ENCODE measurements at regions not wholly inside any gene's neighbourhood (a gene's known extent, or its start where the extent isn't known, plus 50 kb on each side); places are given as distances from the start of the nearest gene placed in this dataset.

DNA sequence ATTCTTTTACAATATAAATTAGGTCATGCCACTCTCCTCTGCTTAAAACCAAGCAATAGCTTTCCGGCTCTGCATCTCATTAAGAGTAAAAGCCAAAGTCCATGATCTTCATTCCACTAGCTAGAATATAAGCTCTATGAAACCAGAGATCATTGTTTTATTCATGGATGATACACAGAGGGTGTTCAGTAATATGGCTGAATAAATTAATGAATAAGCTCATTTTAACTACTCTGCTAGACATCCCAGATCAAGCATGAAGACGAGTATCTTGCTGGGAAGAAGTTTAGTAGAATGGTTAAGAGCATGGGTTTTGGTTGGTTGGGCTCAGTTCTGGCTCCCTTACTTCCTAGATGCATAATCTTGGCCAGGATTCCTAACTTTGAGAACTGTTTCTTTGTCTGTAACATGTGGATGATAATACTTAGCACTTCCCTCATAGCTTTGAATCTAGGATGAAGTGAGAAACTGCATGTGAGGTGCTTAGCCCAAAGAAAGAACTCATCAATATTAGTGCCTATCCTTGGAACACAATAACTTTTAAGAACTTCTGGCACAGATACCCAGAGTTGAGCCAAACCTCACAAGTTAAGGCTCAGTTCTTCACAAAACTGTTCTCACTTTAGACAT, 106.8 kb downstream of the MSX2 start:
- no CpG with 5 or more reads among the region's 2 CpGs for WGBS, 2 experiments (ENCODE audit: extremely low coverage in 2 of 2, insufficient read length in 1 of 2)
- no peaks in the 10 kb centered on the region for H3K36me3 ChIP-seq (ENCODE audit: control insufficient read depth, insufficient read depth, low read length)
- H2AFZ ChIP-seq (replicated peaks; ENCODE audit: low read length, poor library complexity), result no peak overlapping the region
- POLR2A ChIA-PET (ENCODE audit: unreplicated experiment), result no interaction called here
- H2BK15ac ChIP-seq (ENCODE audit: low read depth, low read length), result no peak overlapping the region
- H3K9ac ChIP-seq (ENCODE audit: low read depth, low read length), result no peak overlapping the region
- TF ChIP-seq CTCF (conservative IDR thresholded peaks at IDR 0.05; ENCODE audit: low read depth, low read length), result no peak
- TF ChIP-seq MAFK (IDR thresholded peaks at IDR 0.05; ENCODE audit: low read depth, low read length), result no peak
- TF ChIP-seq, protein P1, sequence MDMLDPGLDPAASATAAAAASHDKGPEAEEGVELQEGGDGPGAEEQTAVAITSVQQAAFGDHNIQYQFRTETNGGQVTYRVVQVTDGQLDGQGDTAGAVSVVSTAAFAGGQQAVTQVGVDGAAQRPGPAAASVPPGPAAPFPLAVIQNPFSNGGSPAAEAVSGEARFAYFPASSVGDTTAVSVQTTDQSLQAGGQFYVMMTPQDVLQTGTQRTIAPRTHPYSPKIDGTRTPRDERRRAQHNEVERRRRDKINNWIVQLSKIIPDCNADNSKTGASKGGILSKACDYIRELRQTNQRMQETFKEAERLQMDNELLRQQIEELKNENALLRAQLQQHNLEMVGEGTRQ (IDR thresholded peaks at IDR 0.05; ENCODE audit: low read depth, low read length), result no peak
- TF ChIP-seq CHD1 (IDR thresholded peaks at IDR 0.05; ENCODE audit: low read depth, low read length), result no peak
- TF ChIP-seq RFX5 (IDR thresholded peaks at IDR 0.05; ENCODE audit: low read depth, low read length), result no peak
- TF ChIP-seq MXI1 (IDR thresholded peaks at IDR 0.05; ENCODE audit: borderline replicate concordance, low read depth, low read length), result no peak
- no peak for TF ChIP-seq CEBPB (IDR thresholded peaks at IDR 0.05; ENCODE audit: low read depth, low read length)
- no peak for TF ChIP-seq ELK1 (IDR thresholded peaks at IDR 0.05; ENCODE audit: borderline replicate concordance, low read depth, low read length)
- no peak for TF ChIP-seq NFE2L2 (IDR thresholded peaks at IDR 0.05; ENCODE audit: low read depth, low read length)
- TF ChIP-seq SMC3 (IDR thresholded peaks at IDR 0.05; ENCODE audit: low read depth, low read length), result no peak
- no peak for TF ChIP-seq MAZ (IDR thresholded peaks at IDR 0.05; ENCODE audit: borderline replicate concordance, low read depth, low read length)
- H3K4me2 ChIP-seq (ENCODE audit: low read depth, low read length), result no peak overlapping the region
- H2BK5ac ChIP-seq (ENCODE audit: low read depth, low read length, poor library complexity, severe bottlenecking), result no peak overlapping the region
- DNase-seq (no peak), ATAC-seq (ENCODE audit: low read depth) (no peak)
- no peak overlapping the region for H3K18ac ChIP-seq (ENCODE audit: low read depth, low read length)
- no TSS peak for BruUV-seq (replicated peaks)
- no peak overlapping the region for H3K56ac ChIP-seq (ENCODE audit: extremely low read depth, insufficient read depth, low read length)
- H3K4ac ChIP-seq (ENCODE audit: low read depth, low read length), result no peak overlapping the region
- no peak overlapping the region for H3K27ac ChIP-seq (ENCODE audit: insufficient read depth, low read length)
- no peak overlapping the region for H3K4me3 ChIP-seq (ENCODE audit: insufficient read depth, low read depth, low read length)
- in situ Hi-C loops (cut with MboI; ENCODE audit: low sequenced_read_pairs) (no loop called here), intact Hi-C loops (cut with micrococcal nuclease) (no loop called here), dilution Hi-C loops (cut with HindIII; ENCODE audit: low sequenced_read_pairs, unreplicated experiment) (no loop called here)
- H2AK5ac ChIP-seq (ENCODE audit: low read depth, low read length), result no peak overlapping the region
- H3K14ac ChIP-seq (replicated peaks; ENCODE audit: low read depth, low read length), result no peak overlapping the region
- CTCF ChIA-PET, result no interaction called here
- no peak overlapping the region for H2BK20ac ChIP-seq (ENCODE audit: low read depth, low read length)
- no peak overlapping the region for H4K5ac ChIP-seq (ENCODE audit: low read depth, low read length)
- no peak overlapping the region for H4K91ac ChIP-seq (ENCODE audit: insufficient read depth, low read depth, low read length)
- no peaks in the 10 kb centered on the region for H3K9me1 ChIP-seq (ENCODE audit: insufficient read depth, low read length)
- no peak overlapping the region for H4K8ac ChIP-seq (ENCODE audit: low read depth in 2 of 2, low read length in 2 of 2)
- H3K27me3 ChIP-seq (ENCODE audit: control insufficient read depth, insufficient read depth, low read length), result no peaks in the 10 kb centered on the region
- no peak overlapping the region for H2BK120ac ChIP-seq (ENCODE audit: low read depth, low read length)
- H3K23ac ChIP-seq (ENCODE audit: low read depth, low read length), result no peak overlapping the region
- no peaks in the 10 kb centered on the region for H3K79me1 ChIP-seq (ENCODE audit: low read depth in 1 of 2, low read length in 2 of 2)
- no peaks in the 10 kb centered on the region for H4K20me1 ChIP-seq (ENCODE audit: insufficient read depth, low read length)
- H3K9me3 ChIP-seq (ENCODE audit: control insufficient read depth, insufficient read depth, low read length), result peaks cover 2% of the 10 kb centered on the region; the same call in 1 of the 2 replicates
- no peak overlapping the region for H2AK9ac ChIP-seq (replicated peaks; ENCODE audit: low read depth, low read length, poor library complexity)
- H3K4me1 ChIP-seq (ENCODE audit: control insufficient read depth, insufficient read depth, low read length), result no peaks in the 10 kb centered on the region
